Hepatocyte (in vitro differentiated cells): ENCODE measurements at regions not wholly inside any gene's neighbourhood (a gene's known extent, or its start where the extent isn't known, plus 50 kb on each side); places are given as distances from the start of the nearest gene placed in this dataset.

ENCODE experiments used
- CTCF ChIP-seq: fragments of 200-600 bp; sonication (generic); IDR thresholded peaks from 2 replicates; pipeline ENCODE4 v1.5.1; 2016; ENCODE audit warnings: antibody characterized with exemption, mild to moderate bottlenecking; ENCODE audit not compliant: poor library complexity
- EZH2 ChIP-seq: fragments of 200-600 bp; sonication (generic); IDR thresholded peaks from 2 replicates; pipeline ENCODE4 v1.6.1; 2016; ENCODE audit warnings: antibody characterized with exemption, mild to moderate bottlenecking, borderline replicate concordance
- EZH2phosphoT487 ChIP-seq: fragments of 200-600 bp; sonication (generic); IDR thresholded peaks from one replicate; pipeline ENCODE4 v1.6.1; 2018; ENCODE audit warnings: antibody characterized with exemption, mild to moderate bottlenecking, low read depth, moderate library complexity; ENCODE audit not compliant: unreplicated experiment, severe bottlenecking

DNA sequence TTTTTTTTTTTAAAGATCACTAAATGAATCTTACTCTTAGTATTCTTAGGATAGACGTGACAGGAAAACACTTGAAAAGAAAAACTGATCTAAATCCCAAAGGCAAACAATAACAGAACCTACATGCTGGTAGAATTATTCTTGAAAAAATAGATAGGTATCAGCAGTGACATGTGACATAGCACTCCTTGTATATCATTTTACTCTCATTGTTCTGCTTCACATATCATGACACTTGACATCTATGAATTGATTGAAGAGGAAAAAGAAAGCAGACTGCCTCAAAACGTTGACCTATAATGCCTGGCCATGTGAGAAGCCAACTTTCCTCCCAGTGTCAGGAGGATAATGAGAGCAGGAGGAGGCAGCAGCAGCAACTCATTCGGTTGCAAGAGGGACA, 555.2 kb downstream of the GABRG1 start:
- TF ChIP-seq CTCF (no peak), EZH2 (no peak), EZH2phosphoT487 (no peak)
